HG03139 (cell line): ENCODE measurements at regions not wholly inside any gene's neighbourhood (a gene's known extent, or its start where the extent isn't known, plus 50 kb on each side); places are given as distances from the start of the nearest gene placed in this dataset.
A peak's percentile ranks its signal among the peaks of the same experiment; 100 is the strongest.
"Not testable (repeated sequence)": the region's sequence is repeated elsewhere in the genome, so short reads cannot be mapped to it uniquely, and the experiment has no call there.

Experiments used
- ATAC-seq: cut with Tn5 transposase; IDR thresholded peaks from one replicate; pipeline ENCODE4 v1.9.1; 2021; ENCODE audit not compliant: unreplicated experiment

DNA sequence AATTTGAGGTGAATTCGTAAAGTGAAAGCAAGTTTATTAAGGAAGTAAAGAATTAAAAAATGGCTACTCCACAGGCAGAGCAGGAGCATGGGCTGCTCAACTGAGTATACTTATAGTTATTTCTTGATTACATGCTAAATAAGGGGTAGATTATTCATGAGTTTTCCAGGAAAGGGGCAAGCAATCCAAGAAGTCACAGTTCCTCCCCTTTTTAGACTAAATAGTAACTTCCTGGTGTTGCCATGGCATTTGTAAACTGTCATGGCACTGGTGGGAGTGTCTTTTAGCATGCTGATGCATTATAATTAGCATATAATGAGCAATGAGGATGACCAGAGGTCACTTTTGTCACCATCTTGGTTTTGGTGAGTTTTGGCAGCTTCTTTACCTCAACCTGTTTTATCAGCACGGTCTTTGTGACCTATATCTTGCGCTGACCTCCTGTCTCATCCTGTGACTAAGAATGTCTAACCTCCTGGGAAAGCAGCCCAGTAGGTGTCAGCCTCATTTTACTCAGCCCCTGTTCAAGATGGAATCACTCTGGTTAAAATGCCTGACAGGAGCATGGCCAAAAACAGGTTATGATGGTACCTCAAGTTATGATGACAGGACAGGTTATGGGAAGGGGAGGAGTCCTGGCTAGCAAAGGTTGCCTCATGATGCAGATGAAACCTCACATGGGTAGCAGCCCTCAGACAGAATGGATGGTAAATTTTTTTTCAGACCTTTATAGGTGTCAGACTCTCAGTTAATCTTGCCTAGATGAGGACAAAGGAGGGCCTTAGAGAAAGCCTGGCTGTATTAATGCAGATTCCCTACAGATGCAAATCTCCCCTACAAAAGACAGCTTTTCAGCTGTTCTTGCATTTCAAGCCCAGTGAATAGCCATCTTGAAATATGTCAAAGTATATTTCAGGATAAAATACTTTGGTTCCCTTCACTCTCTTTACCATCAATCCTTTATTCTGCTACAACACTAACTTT is 49.7 kb downstream of the SIPA1L2 start:
- no peak for ATAC-seq

DNA sequence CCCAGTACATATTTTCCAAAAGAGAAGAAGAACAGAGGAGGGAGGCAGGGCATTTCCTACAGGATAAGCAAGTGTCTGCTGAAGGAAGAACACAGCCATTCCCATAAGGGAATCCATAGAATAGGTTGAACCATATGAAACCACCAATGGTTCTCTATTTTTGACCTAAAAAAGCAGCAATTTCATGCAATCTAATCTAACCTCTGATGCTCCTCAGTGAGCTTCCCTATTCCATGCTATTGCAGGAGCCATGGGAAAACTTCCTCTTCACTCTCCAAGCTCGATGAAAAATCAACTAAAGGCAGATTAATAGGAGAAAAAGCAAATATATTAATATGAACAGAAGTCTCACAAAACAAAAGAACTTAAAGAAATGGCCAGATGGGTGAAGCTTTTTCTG is 50.5 kb downstream of the SIPA1L2 start:
- no peak for ATAC-seq

DNA sequence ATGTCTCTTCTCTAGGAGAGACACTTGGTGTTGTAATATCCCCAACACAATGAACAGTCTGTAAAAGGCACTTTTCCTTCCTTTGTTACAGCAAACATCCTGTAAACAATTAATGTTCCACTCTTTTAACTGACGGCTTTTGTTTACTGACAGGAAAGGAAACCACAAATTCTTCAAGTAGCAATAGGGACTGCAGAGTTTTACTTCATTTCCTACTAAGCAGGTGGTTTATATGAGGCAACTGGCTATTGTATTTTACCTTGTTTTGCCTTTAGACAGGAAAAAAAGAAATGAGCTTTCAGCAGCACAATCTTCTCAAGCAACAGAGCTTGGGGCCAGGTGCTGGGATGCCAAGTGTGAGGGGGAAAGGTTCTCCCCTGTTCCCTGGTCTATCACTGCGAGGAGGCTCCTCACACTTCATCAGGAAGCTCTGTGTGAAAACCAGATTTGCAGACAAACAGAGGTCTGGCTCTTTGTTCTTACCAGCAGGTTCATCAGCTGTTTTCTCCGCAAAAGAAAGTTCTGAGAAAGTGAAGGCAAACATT is 51.2 kb downstream of the SIPA1L2 start:
- peak; percentile 62 for ATAC-seq

DNA sequence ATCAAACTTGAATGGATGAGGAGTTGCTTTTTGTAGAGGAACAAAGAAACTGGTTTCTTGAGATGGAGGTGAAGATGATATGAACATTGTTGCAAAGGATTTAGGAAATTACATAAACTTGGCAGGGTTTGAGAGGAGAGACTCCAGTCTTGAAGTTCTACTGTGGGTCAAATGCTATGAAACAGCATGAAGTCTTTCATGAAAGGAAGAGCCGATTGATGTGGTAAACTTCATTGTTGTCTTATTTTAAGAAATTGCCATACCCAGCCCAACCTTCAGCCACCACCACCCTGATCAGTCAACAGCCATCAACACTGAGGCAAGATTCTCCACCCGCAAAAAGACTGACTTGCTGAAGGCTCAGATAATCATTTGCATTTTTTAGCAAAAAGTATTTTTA is 52.2 kb downstream of the SIPA1L2 start:
- ATAC-seq = no peak

DNA sequence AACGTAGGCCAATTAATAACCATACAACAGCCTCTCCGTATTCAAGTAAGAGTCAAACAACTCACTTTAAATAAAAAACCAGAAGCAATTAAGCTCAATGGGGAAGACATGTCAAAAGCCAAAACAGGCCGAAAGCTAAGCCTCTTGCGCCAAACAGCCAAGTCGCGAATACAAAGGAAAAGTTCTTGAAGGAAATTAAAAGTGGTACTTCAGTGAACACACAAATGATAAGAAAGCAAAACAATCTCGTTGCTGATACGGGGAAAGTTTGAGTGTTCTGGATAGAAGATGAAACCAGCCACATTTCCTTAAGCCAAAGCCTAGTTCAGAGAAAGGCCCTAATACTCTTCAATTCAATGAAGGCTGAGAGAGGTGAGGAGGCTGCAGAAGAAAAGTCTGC is 53.4 kb downstream of the SIPA1L2 start:
- no peak for ATAC-seq

DNA sequence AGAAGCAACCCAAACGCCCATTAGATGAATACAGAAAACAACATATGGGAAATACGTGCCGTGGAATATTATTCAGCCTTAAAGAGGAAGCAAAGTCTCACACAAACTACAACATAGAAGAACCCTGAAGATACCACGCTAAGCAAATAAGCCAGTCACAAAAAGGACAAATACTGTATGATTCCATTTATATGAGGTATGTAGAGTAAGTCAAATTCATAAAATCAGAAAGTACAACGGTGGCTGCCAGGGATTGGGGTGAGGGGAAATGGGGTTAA is 54.2 kb downstream of the SIPA1L2 start:
- no peak for ATAC-seq

GRCh38 chr1:232574889-232575762 is 54.8 kb downstream of the SIPA1L2 start:
- ATAC-seq = no peak

DNA sequence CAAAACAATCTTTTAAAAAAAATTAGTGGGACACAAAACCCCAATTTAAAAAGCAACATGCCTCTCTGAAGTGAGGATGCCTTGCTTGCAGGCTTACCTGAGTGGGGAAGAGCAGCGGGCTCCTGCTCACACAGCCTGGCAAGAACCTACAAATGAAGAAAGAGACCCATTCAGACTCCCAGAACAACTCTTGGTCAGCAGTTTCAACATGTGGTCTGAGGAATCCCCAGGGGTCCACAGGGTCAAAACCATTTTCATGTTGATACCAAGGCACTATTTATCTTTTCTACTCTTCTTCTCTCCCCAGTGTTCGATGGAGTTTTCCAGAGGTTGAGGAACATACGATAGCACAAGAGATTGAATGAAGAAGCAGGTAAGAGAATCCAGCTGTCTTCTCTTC is 55.9 kb downstream of the SIPA1L2 start:
- ATAC-seq = no peak

GRCh38 chr1:232571523-232571922 is 58.4 kb downstream of the SIPA1L2 start:
- no peak for ATAC-seq

DNA sequence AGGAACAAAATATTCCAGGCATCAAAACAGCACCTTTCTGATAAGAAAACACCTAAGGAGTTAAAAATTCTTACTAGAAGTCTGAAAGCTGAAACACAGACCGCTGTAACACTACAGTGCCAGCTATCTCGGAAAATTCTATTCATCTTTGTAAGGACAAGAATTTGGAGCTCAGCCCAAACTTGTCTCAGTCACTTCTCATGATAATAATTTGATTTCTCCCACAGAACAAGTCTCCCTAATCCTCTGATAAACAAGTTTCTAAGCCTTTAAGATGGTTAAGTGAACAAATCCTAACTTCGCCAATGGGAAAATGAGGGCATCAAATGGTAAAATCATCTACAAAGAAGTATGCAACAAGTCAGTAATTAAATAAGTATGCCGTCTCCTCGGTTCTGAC is 59.9 kb downstream of the SIPA1L2 start:
- no peak for ATAC-seq

- ATAC-seq = not testable (repeated sequence)
Measured at GRCh38 chr1:232569554-232569921, 60.4 kb downstream of the SIPA1L2 start.

DNA sequence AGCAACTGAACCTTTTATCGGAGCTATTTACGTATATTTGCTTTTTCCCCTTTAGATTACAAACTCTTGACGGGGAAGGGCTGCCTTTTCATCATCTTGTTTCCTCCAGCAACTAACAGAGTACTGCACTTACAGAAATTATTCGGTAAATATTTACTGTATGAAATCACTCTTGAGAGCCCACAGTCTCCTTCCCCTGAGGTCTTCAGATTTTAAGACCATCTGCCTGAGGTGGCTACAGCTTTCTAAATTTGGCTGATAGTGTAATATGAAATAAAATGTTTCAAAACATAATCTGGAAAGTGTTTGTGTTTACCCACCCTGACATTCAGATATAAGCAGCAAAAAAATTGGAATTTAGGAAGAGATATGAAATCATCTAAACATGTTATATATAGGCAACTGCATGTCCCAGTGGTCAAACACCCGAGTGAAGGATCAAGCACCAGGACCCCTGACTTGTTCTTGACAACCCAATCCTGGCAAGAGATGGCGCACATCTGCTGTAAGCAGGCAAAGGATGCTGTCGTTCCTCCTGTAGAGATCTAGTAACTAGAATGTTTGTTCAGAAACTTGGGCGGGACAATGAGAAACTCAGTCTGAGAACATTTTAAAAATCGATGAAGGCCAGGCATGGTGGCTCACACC is 60.9 kb downstream of the SIPA1L2 start:
- ATAC-seq = no peak

- no peak for ATAC-seq
Measured at GRCh38 chr1:232568331-232568852, 61.5 kb downstream of the SIPA1L2 start.

GRCh38 chr1:232566093-232566492 is 63.8 kb downstream of the SIPA1L2 start:
- no peak for ATAC-seq

DNA sequence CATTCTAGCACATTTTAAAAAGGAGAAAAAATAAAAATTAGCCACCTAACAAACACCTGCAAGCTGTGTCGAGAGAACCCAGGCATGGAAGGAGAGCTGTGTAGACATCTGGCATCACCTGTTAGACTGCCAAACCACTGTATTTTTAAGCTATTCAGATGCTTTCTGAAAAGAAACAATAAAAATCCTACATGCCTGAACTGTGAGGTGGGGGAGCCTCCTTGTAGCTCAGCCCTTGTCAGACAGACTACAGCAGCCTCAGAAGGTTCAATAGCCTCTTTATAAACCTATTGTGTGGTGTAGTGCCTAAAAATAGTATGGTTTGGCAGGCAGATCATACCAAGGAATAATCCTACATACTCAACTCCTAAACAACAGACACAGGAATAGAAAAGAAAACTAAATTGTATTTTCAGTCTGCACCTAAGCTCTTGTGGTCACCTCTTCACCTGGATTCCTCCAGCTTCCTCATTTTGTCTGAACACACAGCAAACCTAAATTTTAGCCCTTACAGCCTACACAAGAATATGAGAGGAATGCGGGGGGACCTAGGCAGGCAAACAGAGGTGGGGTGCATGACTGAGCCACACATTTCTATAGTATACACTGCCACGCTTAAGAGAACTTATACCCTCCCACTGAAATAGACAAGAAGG is 67.0 kb downstream of the SIPA1L2 start:
- ATAC-seq = no peak

GRCh38 chr1:232561381-232561780 is 68.6 kb downstream of the SIPA1L2 start:
- ATAC-seq = no peak

GRCh38 chr1:232560940-232561339 is 69.0 kb downstream of the SIPA1L2 start:
- no peak for ATAC-seq

DNA sequence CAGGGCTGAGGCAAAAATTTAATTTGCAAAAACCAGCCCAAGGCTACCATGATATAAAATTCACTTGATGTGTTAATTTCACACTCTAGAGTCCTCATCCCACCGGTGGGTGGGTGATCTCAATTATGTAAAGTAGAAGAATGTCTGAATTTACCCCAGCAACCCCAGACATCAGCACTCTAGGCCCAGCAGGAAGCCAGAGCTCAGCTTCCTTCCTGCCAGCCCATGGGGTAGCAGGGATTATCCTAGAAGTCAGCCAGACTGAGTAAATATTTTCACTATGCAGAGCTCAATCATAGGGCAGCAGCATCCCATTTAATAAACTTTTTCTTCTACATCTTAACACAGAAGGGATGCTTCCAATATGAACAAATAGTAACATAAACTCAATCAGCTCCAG is 71.0 kb downstream of the SIPA1L2 start:
- no peak for ATAC-seq

DNA sequence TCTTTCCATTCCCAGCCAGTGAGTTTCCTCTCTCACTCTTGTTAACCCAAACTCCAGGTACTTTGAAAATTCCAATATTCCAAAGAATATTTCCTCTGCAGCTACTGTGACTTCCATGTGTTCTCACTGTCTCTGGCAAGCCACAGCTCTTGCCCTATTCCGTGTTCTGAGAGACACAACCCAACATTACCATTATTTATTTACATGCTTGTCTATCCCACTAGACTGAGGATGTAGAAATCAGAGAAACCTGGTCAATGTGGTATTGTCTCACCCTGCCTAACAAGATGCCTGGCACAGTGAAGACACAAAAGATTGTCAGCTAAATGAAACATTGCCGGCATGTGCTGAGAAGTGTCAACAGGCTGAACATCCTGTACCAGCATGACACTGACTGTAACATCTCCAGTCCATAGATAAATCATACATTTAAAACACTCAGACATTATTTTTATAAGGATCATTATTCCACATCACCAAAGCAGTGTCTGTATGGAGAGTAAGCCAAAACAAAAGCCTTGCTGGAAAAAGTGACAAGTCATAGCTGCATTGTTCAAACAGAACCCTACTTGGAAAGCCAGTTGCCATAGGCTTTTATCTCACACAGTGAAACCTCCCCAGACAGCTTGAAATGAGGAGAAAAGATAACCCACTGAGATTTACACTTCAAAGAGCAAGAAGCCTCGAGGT is 72.3 kb downstream of the SIPA1L2 start:
- ATAC-seq = no peak

GRCh38 chr1:232557096-232557495 is 72.8 kb downstream of the SIPA1L2 start:
- no peak for ATAC-seq
